Stimulated activated CD8-positive, alpha-beta memory T cell treated with anti-CD3 and anti-CD28 coated beads, Interleukin-15, amount 100 ng/mL, for 4 hours (primary cell): ENCODE measurements at regions not wholly inside any gene's neighbourhood (a gene's known extent, or its start where the extent isn't known, plus 50 kb on each side); places are given as distances from the start of the nearest gene placed in this dataset.

ENCODE experiments used
- DNase-seq, 2 donors: peaks; one replicate each; pipeline ENCODE4 v3.0.0-alpha.2; 2020; ENCODE audit warnings: low read depth in 2 of 2

DNA sequence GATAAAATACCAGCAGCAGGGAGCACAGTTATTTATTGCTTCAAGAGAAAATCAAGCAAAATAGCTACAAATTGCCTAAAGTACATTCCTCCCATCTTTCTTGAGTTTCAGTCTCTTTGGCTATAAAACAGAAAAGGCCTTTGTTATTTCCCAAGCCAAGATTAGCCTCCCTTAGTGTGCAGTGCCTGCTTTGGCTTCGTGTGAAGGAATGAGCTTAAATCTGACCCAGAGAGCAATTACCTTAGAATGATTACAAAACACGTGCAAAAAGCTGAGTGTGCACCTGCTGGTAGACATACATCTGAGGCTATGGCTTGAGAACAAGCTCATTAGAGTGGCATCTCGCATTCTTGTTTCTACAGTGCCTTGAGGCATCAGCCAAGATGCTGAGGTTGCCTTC lies 250.8 kb downstream of the C4orf33 start:
- no peak for DNase-seq

DNA sequence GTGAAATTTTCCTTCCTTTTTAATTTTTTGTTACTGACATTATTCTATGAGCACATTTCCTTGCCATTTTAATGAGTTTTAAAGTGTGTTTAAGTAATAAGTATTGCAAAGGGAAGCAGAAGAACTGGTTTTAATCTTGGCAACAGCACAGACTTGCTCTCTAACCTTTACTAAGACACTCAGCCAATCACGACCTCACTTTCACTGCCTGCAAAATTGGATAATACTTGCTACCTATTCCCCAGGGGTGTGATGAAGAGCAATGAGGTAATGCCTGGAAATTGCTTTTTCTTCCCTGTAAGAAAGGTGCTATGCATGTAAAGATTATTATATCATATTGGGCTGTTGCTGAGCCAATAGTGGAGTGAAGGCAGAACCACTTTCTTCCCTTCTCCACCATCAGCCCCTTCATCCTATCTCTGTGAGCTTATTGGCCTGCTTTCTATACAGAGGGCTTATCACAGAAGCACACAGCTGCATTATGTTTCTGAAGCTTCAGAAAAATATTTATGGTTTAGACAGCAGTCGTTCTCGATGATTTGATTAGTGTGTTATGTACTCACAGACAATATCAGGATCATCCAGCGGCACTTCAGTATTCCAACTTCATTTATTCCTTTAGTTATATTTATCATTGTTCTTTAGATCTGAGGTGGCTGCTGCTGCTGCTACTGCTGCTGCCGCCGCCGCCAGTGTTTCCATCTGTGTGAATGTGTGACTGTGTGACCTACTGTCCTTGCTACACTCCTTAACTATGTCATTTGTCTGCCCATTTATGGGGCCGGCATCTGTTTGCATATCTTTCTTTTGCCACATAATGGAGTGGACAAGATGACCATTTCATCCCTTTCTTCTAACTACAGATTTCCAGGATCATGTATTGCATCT lies 255.1 kb downstream of the C4orf33 start:
- no peak for DNase-seq

DNA sequence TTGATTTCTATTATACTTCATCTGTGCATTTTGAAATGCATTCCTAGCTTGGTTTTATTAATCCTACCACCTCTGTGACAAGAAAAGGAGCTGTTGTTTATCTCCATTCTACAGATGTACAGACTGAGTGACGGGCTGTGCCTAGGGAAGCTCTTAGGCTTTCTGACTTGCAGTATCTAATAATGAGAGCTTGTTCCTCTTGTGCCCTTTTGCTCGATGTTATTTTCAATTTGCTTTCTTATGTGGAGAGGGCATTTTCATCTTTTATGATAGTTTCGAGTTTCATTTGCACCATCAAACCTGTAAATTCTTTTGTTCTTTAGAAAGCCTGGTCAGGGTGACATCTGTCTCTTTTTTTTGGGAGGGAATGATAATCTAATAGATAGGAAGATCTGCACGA lies 256.5 kb downstream of the C4orf33 start:
- DNase-seq = no peak

DNA sequence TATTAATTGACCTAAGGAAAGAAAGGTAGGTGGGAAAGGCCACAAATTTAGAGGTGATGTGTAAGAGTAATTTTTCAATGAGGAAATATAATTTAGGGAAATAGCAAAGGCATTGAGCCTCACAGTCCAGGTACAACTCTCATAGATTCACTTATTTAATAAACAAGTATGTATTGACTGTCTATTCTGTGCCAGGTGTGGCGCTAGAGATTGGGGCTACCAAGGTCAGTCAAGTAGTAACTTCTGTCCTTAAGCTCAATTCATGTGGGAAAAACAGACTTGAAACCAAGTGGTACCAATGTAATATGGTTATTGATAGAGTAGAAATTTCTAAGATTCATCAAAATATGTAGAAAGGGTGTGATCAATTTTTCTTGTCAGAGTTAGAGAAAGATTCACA lies 257.5 kb downstream of the C4orf33 start:
- DNase-seq = no peak

DNA sequence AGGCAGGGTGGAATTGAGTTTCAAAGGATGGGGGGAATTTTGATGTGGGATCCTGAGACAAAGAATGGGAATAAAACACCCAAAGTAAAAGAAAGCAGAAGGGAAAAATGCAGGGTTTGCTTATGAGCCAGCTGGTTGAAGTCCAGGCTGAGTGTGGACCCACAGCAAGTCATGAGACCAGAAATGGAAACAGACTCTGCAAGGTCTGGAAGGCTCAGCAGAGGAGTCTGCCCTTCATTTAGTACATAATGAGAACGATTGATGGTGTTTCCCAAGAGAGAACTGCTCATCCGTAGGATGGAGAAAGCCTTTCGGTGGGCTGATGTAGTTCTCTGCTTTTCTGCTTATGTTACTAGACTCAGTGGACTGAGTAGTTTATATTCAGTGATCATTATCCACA lies 259.1 kb downstream of the C4orf33 start:
- DNase-seq = no peak

DNA sequence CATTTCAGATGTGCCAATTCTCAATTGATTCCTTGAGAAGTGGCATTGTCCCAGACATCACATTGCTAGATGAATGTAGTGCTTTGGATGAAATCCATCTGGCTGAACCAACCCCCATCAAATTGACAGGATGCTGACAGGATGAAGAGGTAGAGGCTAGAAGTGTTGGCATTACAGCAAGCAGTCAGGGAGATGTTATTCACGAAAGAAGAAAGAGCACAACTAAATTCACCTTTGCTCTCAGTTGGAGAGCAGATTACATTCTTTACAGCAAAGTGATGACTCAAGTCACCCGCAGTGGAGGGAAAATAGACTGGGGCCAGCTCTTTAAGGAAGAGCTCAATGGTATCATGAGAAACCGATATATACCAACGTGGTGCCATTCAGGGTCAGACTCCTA lies 259.6 kb downstream of the C4orf33 start:
- DNase-seq = no peak

DNA sequence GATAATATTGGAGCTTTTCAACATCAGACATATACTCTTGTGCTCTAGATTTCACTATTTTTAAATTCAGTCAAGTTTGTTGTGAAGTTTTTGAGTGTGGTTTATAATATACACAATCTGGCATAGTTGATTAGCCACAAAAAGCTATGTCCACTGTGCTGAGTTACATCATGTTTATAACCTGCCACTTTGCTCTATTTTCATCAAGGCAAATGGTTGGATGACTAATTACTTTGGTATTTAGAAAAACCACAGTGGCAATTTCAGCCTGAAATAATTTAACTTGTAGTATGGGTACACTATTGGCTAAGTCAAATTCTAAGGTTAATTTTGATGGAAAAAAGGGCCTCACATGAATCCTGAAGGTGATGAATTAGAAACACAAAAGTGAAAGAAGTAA lies 262.6 kb downstream of the C4orf33 start:
- DNase-seq = no peak

DNA sequence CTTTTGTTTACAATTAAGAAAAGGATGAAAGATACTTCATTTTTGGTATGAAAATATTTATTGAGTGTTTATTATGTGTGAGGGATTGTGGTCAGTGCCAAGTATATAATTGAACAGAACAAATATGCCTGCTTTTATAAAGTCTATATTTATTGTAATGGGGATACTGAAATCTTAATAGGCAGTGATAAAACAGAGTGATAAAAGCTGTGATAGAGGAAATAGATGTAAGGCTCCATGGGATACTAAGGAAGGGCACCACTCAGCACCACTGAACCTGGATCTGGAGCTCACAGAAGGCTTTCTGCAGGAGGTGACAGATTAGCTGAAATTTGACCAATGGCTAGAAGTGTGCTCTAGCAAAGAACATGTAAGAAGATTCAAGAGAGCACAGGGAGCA lies 263.5 kb downstream of the C4orf33 start:
- no peak for DNase-seq

DNA sequence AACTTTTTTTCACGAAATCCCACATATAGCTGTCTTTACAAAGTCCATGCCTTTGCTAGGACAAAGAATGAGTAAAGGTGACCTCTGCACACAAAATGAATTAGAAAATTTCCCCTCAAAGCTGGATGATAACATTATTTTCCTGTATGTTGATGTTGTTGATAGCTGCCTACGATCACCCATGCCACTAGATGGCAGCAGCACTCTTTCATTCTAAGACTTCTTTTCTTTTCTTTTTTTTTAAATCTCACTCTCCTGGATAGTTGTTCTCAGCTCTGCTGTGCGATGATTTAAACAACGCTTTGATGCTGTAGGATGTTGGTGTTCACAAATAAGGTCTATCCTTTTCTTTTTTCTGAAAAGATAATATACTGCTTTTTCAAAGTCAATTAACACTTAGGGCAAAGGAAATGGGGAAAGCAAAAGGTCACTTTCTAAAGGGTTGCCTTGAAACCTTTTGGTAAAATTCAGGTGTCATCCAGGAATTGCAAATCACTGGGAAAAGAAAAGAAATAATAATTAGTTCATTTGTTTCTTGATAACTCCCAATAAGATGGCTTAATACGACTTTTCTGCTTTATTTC lies 266.8 kb downstream of the C4orf33 start:
- DNase-seq = no peak

DNA sequence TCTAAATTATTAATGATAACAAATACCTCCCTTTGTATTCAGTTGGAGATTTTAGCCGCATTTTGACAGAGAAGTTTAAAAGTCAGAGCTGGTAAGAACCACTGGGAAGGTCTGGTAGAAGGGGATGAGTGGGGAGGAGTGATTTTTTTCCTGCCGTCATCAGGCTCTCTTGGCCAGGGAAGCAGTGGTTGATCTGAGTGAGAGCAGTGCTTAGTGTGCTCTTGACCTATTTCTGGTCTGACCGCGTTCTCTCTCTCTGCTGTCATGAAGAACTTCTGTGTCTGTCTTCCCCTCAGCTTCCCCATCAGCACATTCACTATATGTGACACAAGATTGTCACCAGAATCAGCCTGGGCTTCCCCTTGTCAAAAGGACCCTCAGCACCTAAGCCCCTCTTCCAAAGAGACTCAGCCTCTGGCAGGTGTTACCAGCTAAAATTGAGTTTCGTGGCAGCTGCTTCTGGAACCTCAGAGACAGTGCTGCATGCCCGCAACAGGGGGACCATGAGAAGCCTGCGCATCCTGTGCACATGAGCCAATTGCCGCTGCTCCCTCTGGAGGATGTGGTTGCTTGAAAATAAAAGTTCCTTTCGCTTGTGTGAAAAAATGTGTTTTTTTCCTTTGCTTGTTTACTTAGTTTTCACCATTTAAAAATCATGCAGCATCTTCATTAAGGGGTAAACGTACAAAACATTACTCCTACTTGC lies 268.9 kb downstream of the C4orf33 start:
- no peak for DNase-seq

DNA sequence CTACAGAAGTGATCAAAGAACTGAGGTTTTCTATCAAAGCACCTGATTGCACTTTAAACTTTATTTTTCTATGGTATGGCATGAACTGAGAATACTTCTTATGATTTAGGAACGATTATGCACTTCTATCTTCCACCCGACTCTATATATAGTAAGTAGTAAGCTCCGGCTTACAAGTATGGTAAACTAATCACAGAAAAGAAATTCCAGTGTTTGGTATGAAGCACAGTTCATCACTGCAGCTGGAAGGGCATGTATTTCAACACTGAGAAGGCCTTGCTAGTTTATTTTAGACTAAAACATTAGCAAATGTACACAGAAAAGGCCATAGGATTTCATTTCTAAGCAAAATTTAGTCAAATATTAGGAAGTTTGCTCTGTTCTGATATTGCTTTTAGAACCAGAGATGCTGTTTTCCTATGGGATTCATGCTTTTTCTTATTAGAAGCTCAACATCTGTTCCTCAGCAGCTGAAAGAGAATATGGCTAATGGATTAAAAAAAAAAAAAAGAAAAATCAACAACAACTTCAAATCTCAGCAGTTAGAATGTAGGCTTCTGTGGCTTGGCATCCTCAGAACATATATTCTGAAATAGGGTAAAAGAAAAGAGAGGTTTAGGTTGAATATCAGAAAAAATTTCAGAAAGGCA lies 273.5 kb downstream of the C4orf33 start:
- no peak for DNase-seq

DNA sequence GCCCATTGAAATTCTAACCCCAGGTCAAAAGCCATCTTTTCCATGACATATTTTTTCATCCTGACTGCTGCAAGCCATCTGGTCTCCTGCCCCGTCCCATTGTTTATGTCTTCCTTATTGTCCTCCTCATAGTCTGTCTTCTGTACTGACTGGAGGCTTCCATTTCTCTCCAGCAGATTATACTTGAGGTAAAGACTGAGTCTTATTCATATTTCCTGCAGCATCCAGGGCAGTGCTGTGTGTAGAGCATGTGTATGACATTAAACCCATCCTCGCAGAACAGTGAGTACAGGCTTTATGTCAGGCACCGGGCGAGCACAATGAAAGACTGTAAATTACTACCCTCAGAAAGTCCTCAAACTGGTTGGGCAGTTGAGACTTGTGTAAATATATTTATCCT lies 275.1 kb downstream of the C4orf33 start:
- no peak for DNase-seq

DNA sequence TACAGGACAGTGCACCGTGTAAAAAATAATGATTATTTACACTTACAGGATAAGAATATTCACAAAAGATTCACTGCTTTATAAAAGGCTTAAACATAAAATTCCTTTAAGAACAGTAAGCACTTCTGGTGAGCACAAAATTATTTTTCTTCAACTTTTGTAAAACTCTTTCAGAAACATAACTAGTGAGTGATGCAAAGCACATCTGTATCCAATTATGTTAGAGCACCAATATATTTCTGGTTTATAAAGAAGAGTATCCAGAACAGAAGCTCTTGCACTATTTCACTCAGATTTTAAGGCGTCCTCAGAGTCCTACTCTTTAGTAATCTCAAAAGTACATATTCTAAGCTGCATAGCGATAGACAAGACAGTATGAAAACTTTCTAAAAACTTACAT lies 276.0 kb downstream of the C4orf33 start:
- no peak for DNase-seq

DNA sequence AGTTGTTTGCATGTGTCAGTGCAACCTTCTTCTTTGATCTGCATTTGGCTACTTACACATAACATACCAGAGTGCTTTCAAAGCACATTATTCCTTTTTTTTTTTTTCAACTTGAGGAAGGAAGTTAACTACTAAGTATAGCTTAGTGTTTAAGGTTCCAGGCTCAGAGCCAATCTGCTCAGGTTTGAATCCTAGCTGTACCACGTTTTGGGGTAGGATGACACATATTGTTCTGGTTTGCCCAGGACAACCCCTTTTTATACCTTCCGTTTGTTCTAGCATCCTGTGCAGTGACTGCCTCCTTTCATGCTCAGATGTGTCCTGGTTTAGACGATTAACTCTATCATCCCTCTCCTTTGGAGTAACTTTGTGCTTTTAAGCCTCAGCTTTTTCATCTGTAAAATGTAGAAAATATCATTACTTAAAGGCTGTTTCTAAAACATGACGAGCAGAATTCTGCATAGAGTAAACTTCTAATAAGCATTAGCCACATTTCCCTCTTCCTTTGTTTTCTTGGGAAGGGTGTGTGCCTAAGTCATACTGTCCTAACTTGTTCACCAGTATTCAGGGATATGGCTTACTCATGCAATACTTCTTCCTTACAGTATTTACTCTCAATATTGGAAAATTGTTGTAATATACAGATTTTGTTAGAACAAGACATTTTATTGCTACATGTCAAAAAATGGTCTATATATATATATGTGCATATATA lies 281.3 kb downstream of the C4orf33 start:
- DNase-seq = no peak

DNA sequence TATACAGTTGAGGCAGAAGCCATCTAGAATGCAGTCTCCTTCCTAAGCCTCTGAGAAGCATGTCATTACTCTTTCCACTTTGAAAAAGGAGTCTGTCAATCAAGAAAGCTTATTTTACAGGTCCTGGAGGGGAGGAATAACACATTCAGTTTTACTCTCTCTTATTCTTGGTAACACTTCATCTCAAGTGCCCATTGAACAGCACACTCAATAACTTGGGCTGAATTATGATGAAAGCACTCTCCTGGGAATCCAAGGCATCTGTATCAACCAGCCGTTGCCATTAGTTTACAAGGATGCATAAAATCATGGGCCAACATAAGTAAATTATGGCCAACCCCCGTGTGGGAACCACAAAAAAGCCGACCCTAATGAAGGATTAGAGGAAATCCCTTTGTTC lies 282.4 kb downstream of the C4orf33 start:
- DNase-seq = no peak

DNA sequence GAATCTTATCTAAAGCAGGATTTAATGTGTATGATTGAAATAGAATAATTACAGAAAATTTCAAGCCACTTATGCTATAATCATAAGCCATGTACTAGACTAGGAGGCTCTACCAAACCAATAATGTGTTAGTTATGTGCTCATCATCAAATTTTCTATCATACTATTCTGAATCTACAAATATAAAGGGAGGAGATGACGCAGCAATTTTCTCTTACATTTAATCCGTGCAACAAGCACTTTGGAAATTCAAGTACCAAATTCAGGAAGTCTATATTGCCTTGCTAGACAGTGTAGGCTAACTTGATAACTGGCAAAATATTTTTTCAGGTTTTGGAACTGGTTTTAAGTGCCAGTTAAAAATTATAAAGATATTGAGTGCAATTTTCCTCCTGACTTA lies 283.5 kb downstream of the C4orf33 start:
- DNase-seq = no peak

DNA sequence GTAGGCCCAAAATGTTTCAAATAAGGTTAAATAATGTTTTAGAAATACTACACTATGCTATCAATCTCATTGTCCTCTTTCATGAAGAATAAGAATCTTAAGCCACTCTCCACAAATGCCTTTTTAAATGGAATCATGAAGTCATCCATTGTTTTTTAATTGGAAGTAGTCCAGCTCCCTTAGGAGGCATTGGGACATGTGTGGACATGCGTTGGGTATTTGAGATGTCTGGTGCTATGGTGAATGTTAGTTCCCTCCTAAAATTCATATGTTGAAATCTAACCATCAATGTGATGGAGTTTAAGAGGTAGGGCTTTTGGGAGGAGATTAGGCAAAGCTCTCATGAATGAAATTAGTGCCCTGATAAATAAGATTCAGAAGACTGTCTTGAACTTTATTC lies 289.0 kb downstream of the C4orf33 start:
- DNase-seq = no peak

DNA sequence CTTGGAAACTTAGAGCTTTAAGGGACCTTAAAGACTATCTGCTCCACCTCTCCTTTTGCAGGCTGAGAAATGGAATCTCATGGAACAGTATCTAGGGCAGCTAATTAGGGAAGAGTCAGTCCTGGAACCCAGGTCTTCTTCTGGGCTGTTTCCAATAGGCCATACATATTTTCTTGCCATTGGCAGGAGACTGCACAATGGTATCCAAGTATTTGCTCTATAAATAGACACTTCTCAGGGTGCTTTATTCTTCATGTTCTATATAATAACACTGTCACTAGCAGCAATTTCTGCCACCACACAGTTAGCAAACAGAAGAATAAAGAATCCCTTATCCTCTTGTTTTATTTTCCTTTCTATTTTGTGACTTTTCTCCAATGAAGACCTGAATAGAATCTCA lies 291.7 kb downstream of the C4orf33 start:
- DNase-seq = no peak

DNA sequence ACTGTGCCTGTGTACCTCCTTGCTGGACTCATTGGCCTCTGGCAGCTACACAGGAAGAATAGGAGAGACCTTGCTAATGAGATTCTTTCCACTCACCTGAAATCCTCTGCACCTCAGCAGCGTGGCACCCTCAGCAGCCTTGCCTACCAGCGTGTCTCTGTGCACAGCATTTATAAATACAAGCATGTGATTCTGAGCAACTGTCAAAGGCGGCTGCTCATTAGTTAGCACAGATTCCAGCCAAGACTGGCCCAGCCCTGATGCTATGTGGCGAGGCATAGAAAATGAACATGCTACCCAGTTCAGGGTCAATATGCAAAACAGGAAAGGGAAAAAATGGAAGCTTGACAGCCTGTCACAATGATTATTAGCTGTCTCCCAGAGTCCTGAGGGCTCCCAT lies 298.0 kb downstream of the C4orf33 start:
- no peak for DNase-seq

DNA sequence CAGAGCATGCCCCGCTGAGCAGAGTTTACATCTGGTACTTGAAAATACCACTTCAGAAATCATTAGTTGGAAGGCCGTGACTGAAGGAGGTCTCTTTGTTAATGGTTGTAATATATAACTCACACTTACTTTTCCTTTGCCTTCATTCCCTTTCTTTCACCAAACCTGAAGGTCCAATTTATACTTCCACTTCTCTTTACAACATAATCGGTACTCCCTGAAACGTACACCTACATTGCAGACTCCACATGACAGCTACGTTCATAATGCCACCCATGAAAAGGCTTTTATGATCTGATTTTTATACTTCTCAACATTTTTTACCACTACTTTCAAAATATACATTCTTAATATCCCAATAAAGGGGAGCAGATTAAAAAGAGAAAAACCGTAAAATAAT lies 298.7 kb downstream of the C4orf33 start:
- no peak for DNase-seq

DNA sequence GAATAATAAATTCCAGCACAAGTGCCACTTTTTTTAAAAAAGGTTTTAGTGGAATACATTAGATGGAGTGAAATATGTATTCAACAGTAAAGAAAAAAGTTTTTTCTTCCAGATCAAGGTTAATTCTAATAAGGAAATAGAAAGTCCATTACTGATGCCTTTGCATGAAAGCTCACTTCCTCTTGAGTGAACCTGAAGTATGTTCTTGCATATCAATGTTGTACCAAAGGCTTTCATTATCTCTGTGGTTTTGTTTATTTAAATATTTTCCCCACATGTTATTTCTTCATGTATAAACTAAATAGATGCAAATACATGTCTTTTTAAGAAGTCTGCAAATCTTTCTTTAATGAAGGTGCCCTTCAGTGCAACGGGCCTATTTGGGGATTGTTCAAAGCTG lies 307.9 kb downstream of the C4orf33 start:
- no peak for DNase-seq

DNA sequence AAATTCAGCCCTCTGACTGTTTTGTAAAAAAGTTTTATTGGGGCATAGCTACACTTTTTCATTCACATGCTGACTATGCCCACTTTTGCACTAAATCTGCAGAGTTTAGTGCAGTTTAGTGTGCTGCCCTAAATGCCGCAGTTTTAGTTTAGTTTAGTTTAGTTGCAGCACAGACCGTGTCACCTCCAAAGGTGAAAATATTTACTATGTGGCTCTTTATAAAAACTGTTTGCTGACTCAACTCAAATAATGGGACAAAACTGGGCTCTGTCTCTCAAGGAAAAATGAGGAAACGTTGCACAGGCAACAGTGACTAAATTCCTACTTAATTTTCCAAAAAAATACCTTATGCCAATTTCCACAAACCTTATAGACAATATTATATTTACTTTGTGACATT lies 314.2 kb downstream of the C4orf33 start:
- no peak for DNase-seq
